Kidney glomerular epithelial cell (primary cell): ENCODE measurements at regions not wholly inside any gene's neighbourhood (a gene's known extent, or its start where the extent isn't known, plus 50 kb on each side); places are given as distances from the start of the nearest gene placed in this dataset.
"Not testable (repeated sequence)": the region's sequence is repeated elsewhere in the genome, so short reads cannot be mapped to it uniquely, and the experiment has no call there.

Experiments used
- DNase-seq: peaks from one replicate; lab custom pipeline; 2025; lab: John Stamatoyannopoulos, UW

- DNase-seq = not testable (repeated sequence)
Observed at GRCh38 chr16:86277859-86278258, 232.5 kb upstream of the FOXF1 start.

GRCh38 chr16:86281421-86281820 lies 228.9 kb upstream of the FOXF1 start:
- no peak for DNase-seq

- DNase-seq = no peak
Observed at GRCh38 chr16:86283944-86284343, 226.4 kb upstream of the FOXF1 start.

- DNase-seq = no peak
Observed at GRCh38 chr16:86285421-86285820, 224.9 kb upstream of the FOXF1 start.

GRCh38 chr16:86285938-86286921 lies 224.1 kb upstream of the FOXF1 start:
- DNase-seq = no peak

GRCh38 chr16:86286991-86287663 lies 223.2 kb upstream of the FOXF1 start:
- DNase-seq = no peak

GRCh38 chr16:86287664-86288201 lies 222.6 kb upstream of the FOXF1 start:
- DNase-seq = no peak

- DNase-seq = no peak
Observed at GRCh38 chr16:86288716-86289294, 221.5 kb upstream of the FOXF1 start.

GRCh38 chr16:86289304-86289703 lies 221.0 kb upstream of the FOXF1 start:
- no peak for DNase-seq

- DNase-seq = no peak
Observed at GRCh38 chr16:86289907-86290306, 220.4 kb upstream of the FOXF1 start.

GRCh38 chr16:86291491-86291890 lies 218.8 kb upstream of the FOXF1 start:
- no peak for DNase-seq

GRCh38 chr16:86292171-86292775 lies 218.1 kb upstream of the FOXF1 start:
- DNase-seq = no peak

GRCh38 chr16:86292942-86293341 lies 217.4 kb upstream of the FOXF1 start:
- DNase-seq = no peak

GRCh38 chr16:86293906-86294305 lies 216.4 kb upstream of the FOXF1 start:
- DNase-seq = no peak

GRCh38 chr16:86294535-86295196 lies 215.7 kb upstream of the FOXF1 start:
- DNase-seq = no peak

- DNase-seq = no peak
Observed at GRCh38 chr16:86296256-86296655, 214.1 kb upstream of the FOXF1 start.

GRCh38 chr16:86297391-86297790 lies 212.9 kb upstream of the FOXF1 start:
- DNase-seq = no peak

GRCh38 chr16:86297866-86298757 lies 212.2 kb upstream of the FOXF1 start:
- no peak for DNase-seq

GRCh38 chr16:86298758-86299134 lies 211.6 kb upstream of the FOXF1 start:
- no peak for DNase-seq

GRCh38 chr16:86299882-86300610 lies 210.3 kb upstream of the FOXF1 start:
- no peak for DNase-seq
